RWPE2 (cell line): ENCODE measurements at regions not wholly inside any gene's neighbourhood (a gene's known extent, or its start where the extent isn't known, plus 50 kb on each side); places are given as distances from the start of the nearest gene placed in this dataset.

Experiments
- ATAC-seq: fragments of 200-7000 bp; cut with Tn5 transposase; 3 replicates; pipeline ENCODE4 v1.9.1; 2021; ENCODE audit warnings: low read depth
- DNase-seq: peaks from one replicate; pipeline ENCODE4 v3.0.0-alpha.2; 2020; ENCODE audit warnings: low spot score
- H3K27ac ChIP-seq: fragments of 450-650 bp; 2 replicates; pipeline ENCODE4 v1.5.1; 2017; ENCODE audit warnings: mild to moderate bottlenecking; ENCODE audit not compliant: poor library complexity, severe bottlenecking
- H3K27me3 ChIP-seq: fragments of 250-450 bp; sonication (Bioruptor Pico); 2 replicates; pipeline ENCODE4 v1.5.1; 2021; ENCODE audit warnings: mild to moderate bottlenecking, moderate library complexity; ENCODE audit not compliant: insufficient read depth, poor library complexity, severe bottlenecking
- H3K36me3 ChIP-seq: fragments of 250-450 bp; sonication (Bioruptor Pico); 2 replicates; pipeline ENCODE4 v1.5.1; 2020; ENCODE audit warnings: low read depth, mild to moderate bottlenecking, moderate library complexity
- H3K4me1 ChIP-seq: fragments of 250-450 bp; sonication (Bioruptor Pico); 2 replicates; pipeline ENCODE4 v1.5.1; 2021; ENCODE audit warnings: mild to moderate bottlenecking, moderate library complexity; ENCODE audit not compliant: insufficient read depth, poor library complexity, severe bottlenecking
- H3K4me3 ChIP-seq: fragments of 250-450 bp; sonication (Bioruptor Pico); 2 replicates; pipeline ENCODE4 v1.5.1; 2021; ENCODE audit warnings: mild to moderate bottlenecking, moderate library complexity; ENCODE audit not compliant: severe bottlenecking
- H3K9me3 ChIP-seq: fragments of 250-450 bp; sonication (Bioruptor Pico); 2 replicates; pipeline ENCODE4 v1.5.1; 2021; ENCODE audit warnings: mild to moderate bottlenecking, moderate library complexity; ENCODE audit not compliant: severe bottlenecking
- CTCF ChIP-seq: fragments of 450-650 bp; IDR thresholded peaks from one replicate; pipeline ENCODE4 v1.5.1; 2017; ENCODE audit warnings: mild to moderate bottlenecking, moderate library complexity; ENCODE audit not compliant: poor library complexity, severe bottlenecking

- Histone ChIP-seq H3K4me1 (no peaks in the 10 kb centered on the region), H3K4me3 (no peak overlapping the region), H3K27ac (no peak overlapping the region), H3K9me3 (no peaks in the 10 kb centered on the region), H3K36me3 (no peaks in the 10 kb centered on the region), H3K27me3 (peaks cover 4% of the 10 kb centered on the region)
- DNase-seq = no peak
- TF ChIP-seq CTCF = no peak
- ATAC-seq = no peak
Measured at GRCh38 chr18:75864816-75865215, 437.3 kb upstream of the SMIM21 start.

- Histone ChIP-seq H3K27me3 (peaks cover 4% of the 10 kb centered on the region), H3K36me3 (no peaks in the 10 kb centered on the region), H3K27ac (no peak overlapping the region), H3K4me1 (no peaks in the 10 kb centered on the region), H3K4me3 (no peak overlapping the region), H3K9me3 (no peaks in the 10 kb centered on the region)
- ATAC-seq (no peak), DNase-seq (no peak)
- no peak for TF ChIP-seq CTCF
Measured at GRCh38 chr18:75863696-75864095, 436.2 kb upstream of the SMIM21 start.

- H3K27me3 ChIP-seq = peaks cover 7% of the 10 kb centered on the region
- H3K9me3 ChIP-seq = no peaks in the 10 kb centered on the region
- no peaks in the 10 kb centered on the region for H3K36me3 ChIP-seq
- no peaks in the 10 kb centered on the region for H3K4me1 ChIP-seq
- TF ChIP-seq CTCF = no peak
- DNase-seq (no peak), ATAC-seq (no peak)
- no peak overlapping the region for H3K27ac ChIP-seq
- H3K4me3 ChIP-seq = no peak overlapping the region
Measured at GRCh38 chr18:75862458-75862857, 435.0 kb upstream of the SMIM21 start.

GRCh38 chr18:75860166-75860565, 432.7 kb upstream of the SMIM21 start:
- Histone ChIP-seq H3K27me3 (peaks cover 14% of the 10 kb centered on the region), H3K9me3 (no peaks in the 10 kb centered on the region), H3K4me1 (no peaks in the 10 kb centered on the region), H3K36me3 (no peaks in the 10 kb centered on the region), H3K4me3 (no peak overlapping the region), H3K27ac (no peak overlapping the region)
- DNase-seq = no peak
- no peak for ATAC-seq
- no peak for TF ChIP-seq CTCF

GRCh38 chr18:75859533-75859932, 432.0 kb upstream of the SMIM21 start:
- Histone ChIP-seq H3K9me3 (no peaks in the 10 kb centered on the region), H3K27me3 (peaks cover 14% of the 10 kb centered on the region), H3K4me1 (no peaks in the 10 kb centered on the region), H3K27ac (no peak overlapping the region), H3K36me3 (no peaks in the 10 kb centered on the region), H3K4me3 (no peak overlapping the region)
- no peak for DNase-seq
- ATAC-seq = no peak
- TF ChIP-seq CTCF = no peak
